Dendritic cell treated with granulocyte-macrophage colony-stimulating factor and Interleukin-4, amounts not matched to agents 40 ng/mL and 50 ng/mL, for 4 days (primary cell): ENCODE measurements at regions not wholly inside any gene's neighbourhood (a gene's known extent, or its start where the extent isn't known, plus 50 kb on each side); places are given as distances from the start of the nearest gene placed in this dataset.
"Not testable (repeated sequence)": the region's sequence is repeated elsewhere in the genome, so short reads cannot be mapped to it uniquely, and the experiment has no call there.

Experiments
- H3K27ac Mint-ChIP-seq: one replicate; pipeline ENCODE4 v1.8.0; 2022; ENCODE audit warnings: mild to moderate bottlenecking, mixed read lengths
- H3K27me3 Mint-ChIP-seq: one replicate; pipeline ENCODE4 v1.8.0; 2022; ENCODE audit warnings: mild to moderate bottlenecking, mixed read lengths
- H3K36me3 Mint-ChIP-seq: one replicate; pipeline ENCODE4 v1.8.0; 2022; ENCODE audit warnings: low read depth, mixed read lengths
- H3K4me1 Mint-ChIP-seq: one replicate; pipeline ENCODE4 v1.8.0; 2022; ENCODE audit warnings: low read depth, mixed read lengths
- H3K4me3 Mint-ChIP-seq: one replicate; pipeline ENCODE4 v1.8.0; 2022; ENCODE audit warnings: mild to moderate bottlenecking, moderate library complexity, mixed read lengths
- H3K9me3 Mint-ChIP-seq: one replicate; pipeline ENCODE4 v1.8.0; 2022; ENCODE audit warnings: mixed read lengths
- intact Hi-C: fragments of 100-400 bp; cut with micrococcal nuclease; formaldehyde crosslinking; loops from one replicate; pipeline ENCODE4 v1.15.0; 2022

GRCh38 chr20:52426856-52427255 lies 235.3 kb upstream of the ZFP64 start:
- H3K4me3 Mint-ChIP-seq: no peak overlapping the region
- intact Hi-C loops: no loop called here
- H3K27me3 Mint-ChIP-seq: no peaks in the 10 kb centered on the region
- peaks cover 30% of the 10 kb centered on the region for H3K9me3 Mint-ChIP-seq
- H3K27ac Mint-ChIP-seq: no peak overlapping the region
- H3K36me3 Mint-ChIP-seq: no peaks in the 10 kb centered on the region
- H3K4me1 Mint-ChIP-seq: peaks cover 8% of the 10 kb centered on the region

GRCh38 chr20:52425701-52426100 lies 234.1 kb upstream of the ZFP64 start:
- H3K4me3 Mint-ChIP-seq: no peak overlapping the region

DNA sequence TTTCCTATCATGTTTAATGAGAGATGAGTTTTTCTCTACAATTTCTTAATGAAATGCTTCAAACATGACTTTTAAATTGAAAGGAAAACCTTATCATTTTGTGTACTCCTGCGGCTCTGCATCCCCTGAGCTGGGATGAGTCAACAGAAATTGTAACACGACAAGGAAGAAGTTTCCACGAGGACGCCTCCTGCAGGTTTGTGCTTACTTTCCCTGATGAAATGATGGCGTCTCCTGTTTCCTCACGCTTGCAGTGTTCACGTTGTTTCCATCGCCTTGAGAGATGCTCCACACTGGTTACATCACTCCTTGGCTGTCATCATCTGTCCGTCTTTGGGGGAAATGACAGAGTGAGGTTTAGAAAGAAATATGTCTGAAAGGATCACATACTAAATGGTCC lies 233.7 kb upstream of the ZFP64 start:
- Mint-ChIP-seq H3K4me1 (peaks cover 8% of the 10 kb centered on the region), H3K4me3 (no peak overlapping the region), H3K27me3 (no peaks in the 10 kb centered on the region), H3K9me3 (peaks cover 14% of the 10 kb centered on the region), H3K36me3 (no peaks in the 10 kb centered on the region), H3K27ac (no peak overlapping the region)
- intact Hi-C loops: no loop called here

More at GRCh38 chr20:52425701-52426100, 234.1 kb upstream of the ZFP64 start:
- Mint-ChIP-seq H3K9me3 (peaks cover 19% of the 10 kb centered on the region), H3K27me3 (no peaks in the 10 kb centered on the region), H3K36me3 (no peaks in the 10 kb centered on the region), H3K4me1 (peaks cover 8% of the 10 kb centered on the region), H3K27ac (no peak overlapping the region)
- intact Hi-C loops: no loop called here

GRCh38 chr20:52424357-52424942 lies 232.9 kb upstream of the ZFP64 start:
- H3K4me1 Mint-ChIP-seq, H3K27ac Mint-ChIP-seq, H3K27me3 Mint-ChIP-seq, H3K36me3 Mint-ChIP-seq, intact Hi-C loops, H3K4me3 Mint-ChIP-seq: not testable (repeated sequence)
- H3K9me3 Mint-ChIP-seq: peaks cover 19% of the 10 kb centered on the region

DNA sequence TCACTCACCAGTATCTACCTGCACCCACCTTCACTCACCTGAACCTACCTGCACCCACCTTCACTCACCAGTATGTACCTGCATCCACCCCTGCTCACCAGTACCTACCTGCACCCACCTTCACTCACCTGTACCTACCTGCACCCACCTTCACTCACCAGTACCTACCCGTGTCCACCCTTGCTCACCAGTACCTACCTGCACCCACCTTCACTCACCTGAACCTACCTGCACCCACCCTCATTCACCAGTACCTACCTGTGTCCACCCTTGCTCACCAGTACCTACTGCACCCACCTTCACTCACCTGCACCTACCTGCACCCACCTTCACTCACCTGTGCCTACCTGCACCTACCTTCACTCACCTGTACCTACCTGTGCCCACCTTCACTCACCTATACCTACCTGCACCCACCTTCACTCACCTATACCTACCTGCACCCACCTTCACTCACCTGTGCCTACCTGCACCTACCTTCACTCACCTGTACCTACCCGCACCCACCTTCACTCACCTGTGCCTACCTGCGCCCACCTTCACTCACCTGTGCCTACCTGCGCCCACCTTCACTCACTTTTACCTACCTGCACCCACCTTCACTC lies 232.1 kb upstream of the ZFP64 start:
- H3K4me1 Mint-ChIP-seq, intact Hi-C loops, H3K4me3 Mint-ChIP-seq, H3K36me3 Mint-ChIP-seq, H3K27me3 Mint-ChIP-seq, H3K27ac Mint-ChIP-seq: not testable (repeated sequence)
- peaks cover 27% of the 10 kb centered on the region for H3K9me3 Mint-ChIP-seq

GRCh38 chr20:52422574-52423336 lies 231.2 kb upstream of the ZFP64 start:
- Mint-ChIP-seq H3K4me3 (no peak overlapping the region), H3K9me3 (peaks cover 29% of the 10 kb centered on the region), H3K36me3 (no peaks in the 10 kb centered on the region), H3K4me1 (peaks cover 8% of the 10 kb centered on the region), H3K27me3 (no peaks in the 10 kb centered on the region), H3K27ac (no peak overlapping the region)
- intact Hi-C loops: no loop called here

DNA sequence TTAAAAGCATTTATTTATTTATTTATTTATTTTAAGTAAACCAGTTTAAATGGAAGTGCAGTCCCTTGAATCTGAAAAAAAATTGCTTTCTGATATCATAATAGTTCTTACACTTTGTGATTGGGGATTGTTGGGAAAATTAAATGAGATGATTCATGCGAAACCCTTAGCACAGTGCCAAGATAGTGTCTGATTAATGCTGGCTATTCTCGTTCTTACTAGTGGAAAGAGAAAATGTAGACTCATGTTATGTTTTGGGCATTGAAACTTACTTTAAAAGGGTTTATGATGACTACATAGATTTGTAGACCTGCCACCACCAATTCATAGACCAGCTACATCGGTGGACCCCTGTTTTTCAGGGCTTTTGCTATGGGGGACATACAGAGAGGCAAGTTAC lies 229.2 kb upstream of the ZFP64 start:
- peaks cover 29% of the 10 kb centered on the region for H3K9me3 Mint-ChIP-seq
- H3K27me3 Mint-ChIP-seq: no peaks in the 10 kb centered on the region
- no peak overlapping the region for H3K27ac Mint-ChIP-seq
- H3K4me1 Mint-ChIP-seq: peaks cover 8% of the 10 kb centered on the region
- no peaks in the 10 kb centered on the region for H3K36me3 Mint-ChIP-seq
- intact Hi-C loops: no loop called here
- H3K4me3 Mint-ChIP-seq: no peak overlapping the region

DNA sequence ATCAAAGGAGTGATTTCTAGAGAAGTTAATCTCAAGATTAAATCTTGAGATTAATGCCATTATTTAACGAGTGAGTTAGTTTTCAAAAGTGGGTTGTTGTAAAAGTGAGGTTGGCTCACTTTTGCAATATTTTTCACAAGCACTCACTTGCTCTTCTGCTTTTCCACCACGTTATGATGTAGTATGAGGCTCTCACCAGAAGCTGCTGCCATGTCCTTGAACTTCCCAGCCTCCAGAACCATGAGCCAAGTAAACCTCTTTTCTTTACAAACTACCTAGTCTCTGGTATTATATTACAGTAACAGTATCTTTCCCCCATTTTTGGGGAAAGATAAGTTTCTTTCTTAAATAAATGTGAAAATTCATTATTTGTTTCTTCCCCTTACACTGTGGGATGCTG lies 227.6 kb upstream of the ZFP64 start:
- Mint-ChIP-seq H3K27me3 (no peaks in the 10 kb centered on the region), H3K36me3 (no peaks in the 10 kb centered on the region), H3K27ac (no peak overlapping the region), H3K4me1 (peaks cover 1% of the 10 kb centered on the region), H3K4me3 (no peak overlapping the region), H3K9me3 (peaks cover 22% of the 10 kb centered on the region)
- intact Hi-C loops: no loop called here

DNA sequence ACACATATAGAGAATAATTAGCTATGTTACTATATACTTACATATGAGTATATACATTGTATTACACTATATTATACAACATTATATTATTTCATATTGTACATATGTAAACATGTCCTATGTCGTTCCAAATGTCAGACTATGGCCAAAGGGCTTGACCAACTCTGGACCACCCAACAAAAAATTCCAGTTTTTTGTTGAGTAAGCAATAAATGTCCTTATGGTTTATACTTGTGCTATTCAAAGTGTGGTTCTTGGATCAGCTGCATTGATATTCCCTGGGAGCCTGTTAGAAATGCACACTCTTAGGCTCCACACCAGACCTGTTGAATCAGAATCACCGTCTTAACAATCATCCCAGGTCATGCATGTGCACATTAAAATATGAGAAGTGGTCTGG lies 225.4 kb upstream of the ZFP64 start:
- H3K27me3 Mint-ChIP-seq: no peaks in the 10 kb centered on the region
- H3K9me3 Mint-ChIP-seq: peaks cover 28% of the 10 kb centered on the region
- no peaks in the 10 kb centered on the region for H3K36me3 Mint-ChIP-seq
- intact Hi-C loops: no loop called here
- H3K4me3 Mint-ChIP-seq: no peak overlapping the region
- H3K4me1 Mint-ChIP-seq: no peaks in the 10 kb centered on the region
- no peak overlapping the region for H3K27ac Mint-ChIP-seq

DNA sequence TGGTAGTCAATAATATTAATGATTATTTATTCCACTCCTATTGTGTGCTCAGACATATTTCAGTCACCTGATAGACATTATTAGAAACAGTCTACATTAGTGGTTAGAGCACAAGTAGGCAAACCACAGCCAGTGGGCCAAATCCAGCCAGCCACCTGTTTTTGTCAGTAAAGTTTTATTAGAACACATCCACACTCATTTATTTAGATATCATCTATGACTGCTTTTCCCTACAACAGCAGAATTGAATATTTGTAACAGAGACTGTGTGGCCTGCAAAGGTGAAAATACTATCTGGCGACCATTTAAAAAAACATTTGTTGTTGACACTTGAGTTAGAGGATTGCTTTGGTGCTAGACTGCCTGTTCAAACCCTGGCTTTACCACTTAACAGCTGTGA lies 220.0 kb upstream of the ZFP64 start:
- intact Hi-C loops: no loop called here
- H3K4me1 Mint-ChIP-seq: peaks cover 21% of the 10 kb centered on the region
- H3K27me3 Mint-ChIP-seq: no peaks in the 10 kb centered on the region
- no peak overlapping the region for H3K27ac Mint-ChIP-seq
- no peak overlapping the region for H3K4me3 Mint-ChIP-seq
- peaks cover 21% of the 10 kb centered on the region for H3K9me3 Mint-ChIP-seq
- no peaks in the 10 kb centered on the region for H3K36me3 Mint-ChIP-seq

- Mint-ChIP-seq H3K4me1 (peaks cover 29% of the 10 kb centered on the region), H3K9me3 (peaks cover 21% of the 10 kb centered on the region), H3K36me3 (no peaks in the 10 kb centered on the region), H3K27ac (no peak overlapping the region), H3K27me3 (no peaks in the 10 kb centered on the region), H3K4me3 (no peak overlapping the region)
- intact Hi-C loops: no loop called here
These were observed 219.2 kb upstream of the ZFP64 start for GRCh38 chr20:52410731-52411234.

DNA sequence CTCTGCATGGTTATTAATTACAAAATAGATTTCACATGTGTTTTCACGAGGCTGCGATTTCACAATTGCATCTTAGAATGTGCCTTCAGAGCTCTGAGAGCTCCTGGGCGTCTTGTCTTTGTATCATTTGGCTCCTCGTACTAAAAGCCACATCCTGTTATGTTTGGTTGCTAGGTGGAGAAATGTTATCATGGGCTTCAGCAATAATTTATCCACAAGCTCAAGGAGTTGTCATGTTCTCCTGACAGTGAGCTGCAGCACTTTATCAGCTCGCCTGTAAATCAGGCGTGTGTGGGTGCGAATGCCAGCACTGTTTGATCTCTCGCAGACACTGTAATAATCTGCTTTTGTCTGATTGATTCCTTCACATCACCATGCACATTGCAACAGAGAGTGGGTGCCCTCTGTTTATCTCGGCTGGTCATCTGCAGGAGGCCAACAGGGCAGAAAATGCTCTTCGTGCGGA lies 218.6 kb upstream of the ZFP64 start:
- Mint-ChIP-seq H3K27ac (no peak overlapping the region), H3K9me3 (peaks cover 21% of the 10 kb centered on the region), H3K4me1 (peaks cover 32% of the 10 kb centered on the region), H3K27me3 (no peaks in the 10 kb centered on the region), H3K4me3 (no peak overlapping the region), H3K36me3 (no peaks in the 10 kb centered on the region)
- intact Hi-C loops: no loop called here

DNA sequence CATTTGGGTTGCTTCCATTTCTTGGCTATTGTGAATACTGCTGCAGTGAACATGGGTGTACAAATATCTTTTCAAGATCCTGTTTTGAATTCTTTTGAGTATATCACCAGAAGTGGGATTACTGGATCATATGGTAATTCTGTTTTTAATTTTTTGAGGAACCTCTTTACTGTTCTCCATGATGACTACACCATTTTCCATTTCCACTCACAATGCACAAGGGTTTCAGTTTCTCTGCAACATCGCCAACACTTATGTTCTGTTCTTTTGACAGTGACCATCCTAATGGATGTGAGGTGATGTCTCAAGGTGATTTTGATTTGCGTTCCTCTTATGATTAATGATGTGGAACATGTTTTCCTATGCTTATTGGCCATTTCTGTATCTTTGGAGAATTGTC lies 214.4 kb upstream of the ZFP64 start:
- no peaks in the 10 kb centered on the region for H3K36me3 Mint-ChIP-seq
- peaks cover 4% of the 10 kb centered on the region for H3K27me3 Mint-ChIP-seq
- intact Hi-C loops: no loop called here
- peaks cover 43% of the 10 kb centered on the region for H3K4me1 Mint-ChIP-seq
- H3K9me3 Mint-ChIP-seq: peaks cover 9% of the 10 kb centered on the region
- H3K4me3 Mint-ChIP-seq: no peak overlapping the region
- no peak overlapping the region for H3K27ac Mint-ChIP-seq

DNA sequence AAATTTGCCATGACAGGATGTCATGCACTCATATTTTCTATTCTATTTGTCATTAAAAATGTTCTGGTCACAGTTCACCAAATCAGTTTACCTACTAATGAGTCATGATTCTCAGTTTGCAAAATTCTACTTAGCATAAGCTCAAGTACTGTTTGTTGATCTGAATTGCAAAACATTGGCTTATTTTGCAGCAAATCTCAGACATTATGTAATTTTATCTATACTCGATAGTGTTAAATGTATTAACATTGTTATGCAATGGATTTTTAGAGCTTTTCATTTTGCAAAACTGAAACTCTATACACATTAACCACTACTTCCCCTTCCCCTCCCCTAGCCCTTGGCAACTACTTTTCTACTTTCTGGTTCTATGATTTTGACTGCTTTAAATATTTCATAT lies 213.8 kb upstream of the ZFP64 start:
- no peak overlapping the region for H3K4me3 Mint-ChIP-seq
- peaks cover 4% of the 10 kb centered on the region for H3K27me3 Mint-ChIP-seq
- intact Hi-C loops: no loop called here
- H3K36me3 Mint-ChIP-seq: no peaks in the 10 kb centered on the region
- no peak overlapping the region for H3K27ac Mint-ChIP-seq
- H3K4me1 Mint-ChIP-seq: peaks cover 37% of the 10 kb centered on the region
- peaks cover 9% of the 10 kb centered on the region for H3K9me3 Mint-ChIP-seq
